ENCODE measurements at regions not wholly inside any gene's neighbourhood (a gene's known extent, or its start where the extent isn't known, plus 50 kb on each side); places are given as distances from the start of the nearest gene placed in this dataset.

DNA sequence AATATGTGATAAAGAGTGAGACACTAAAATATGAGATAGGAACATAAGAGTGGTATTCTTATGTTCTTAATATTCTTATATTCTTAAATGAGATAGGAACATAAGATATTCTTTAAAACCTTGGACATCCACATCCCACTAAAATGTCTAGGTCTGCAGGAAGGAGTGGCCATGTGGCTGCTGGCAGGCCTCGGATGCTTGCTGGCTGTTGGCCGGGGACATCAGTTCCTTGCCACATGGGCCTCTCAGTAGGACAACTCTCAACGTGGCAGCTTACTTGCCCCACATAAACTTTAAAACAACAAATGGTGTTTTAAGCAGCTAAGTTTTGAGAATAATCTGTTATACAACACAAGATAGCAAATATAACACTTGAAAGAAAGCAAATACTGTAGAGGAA, 240.1 kb downstream of the CASP12 start:
- no peak overlapping the region for H4K8ac ChIP-seq (ENCODE audit: extremely low read depth, insufficient read depth, low read length)
- ChIA-PET POLR2A (ENCODE audit: partially characterized antibody) (no interaction called here), CTCF (ENCODE audit: partially characterized antibody) (interaction anchor here (0.6 kb wide), 1 partner anchor 326 kb away, joined by 3 read pairs; no protein-coding TSS in a partner anchor)
- H3K4me1 ChIP-seq (replicated peaks in 1 of 4; ENCODE audit: control insufficient read depth in 3 of 4, insufficient read depth in 4 of 4, low read length in 3 of 4): no peaks in the 10 kb centered on the region
- no peak overlapping the region for H4K5ac ChIP-seq (ENCODE audit: insufficient read length, low read depth, low read length)
- no peak overlapping the region for H3K9ac ChIP-seq (replicated peaks in 1 of 4; ENCODE audit: extremely low read depth in 1 of 4, low read depth in 3 of 4, low read length in 3 of 4)
- H3K23me2 ChIP-seq (ENCODE audit: low read depth, low read length): no peaks in the 10 kb centered on the region
- H4K91ac ChIP-seq (replicated peaks; ENCODE audit: insufficient read length, low read length): no peak overlapping the region
- no peak overlapping the region for H3K18ac ChIP-seq (ENCODE audit: extremely low read depth, low read length)
- no peak overlapping the region for H3K4ac ChIP-seq (replicated peaks; ENCODE audit: insufficient read length, low read depth, low read length)
- no peak overlapping the region for H2AFZ ChIP-seq (ENCODE audit: low read length)
- no peak overlapping the region for H3K4me2 ChIP-seq (ENCODE audit: insufficient read depth in 1 of 2, low read depth in 2 of 2, low read length in 2 of 2)
- FAIRE-seq (no peak), DNase-seq (ENCODE audit: low read depth in 1 of 2, low spot score in 2 of 2) (no peak)
- no peaks in the 10 kb centered on the region for H3K79me1 ChIP-seq (ENCODE audit: low read depth, low read length)
- no peak overlapping the region for H2AK5ac ChIP-seq (ENCODE audit: low read depth, low read length)
- H3K36me3 ChIP-seq (ENCODE audit: control insufficient read depth in 2 of 4, insufficient read depth in 4 of 4, low read length in 3 of 4): no peaks in the 10 kb centered on the region
- no peak overlapping the region for H3K27ac ChIP-seq (ENCODE audit: low read depth, low read length)
- H3K56ac ChIP-seq (replicated peaks; ENCODE audit: insufficient read length, low read depth, low read length): no peak overlapping the region
- no peaks in the 10 kb centered on the region for H3K9me3 ChIP-seq (ENCODE audit: insufficient read depth in 2 of 2, low read depth in 1 of 2, low read length in 1 of 2)
- no peaks in the 10 kb centered on the region for H3K79me2 ChIP-seq (ENCODE audit: control insufficient read depth in 1 of 2, insufficient read depth in 2 of 2, low read length in 2 of 2)
- H3K23ac ChIP-seq (ENCODE audit: insufficient read length): no peak overlapping the region
- H3K14ac ChIP-seq (ENCODE audit: insufficient read length): no peak overlapping the region
- H2BK120ac ChIP-seq (replicated peaks; ENCODE audit: low read depth, low read length): no peak overlapping the region
- no peaks in the 10 kb centered on the region; a peak in 1 of 7 replicates for H3K27me3 ChIP-seq (replicated peaks in 1 of 4; ENCODE audit: control insufficient read depth in 3 of 4, extremely low read depth in 1 of 4, insufficient read depth in 3 of 4, low read length in 3 of 4)
- no peak overlapping the region for H2BK20ac ChIP-seq (ENCODE audit: low read length)
- H2BK5ac ChIP-seq (ENCODE audit: low read depth, low read length): no peak overlapping the region
- WGBS, 2 experiments (ENCODE audit: extremely low coverage in 1 of 2, insufficient coverage in 1 of 2, insufficient read length in 1 of 2, insufficient replicate concordance in 2 of 2, low coverage in 1 of 2, low lambda C conversion rate in 2 of 2, missing lambda C conversion rate in 1 of 2): 84% methylated on average over 3 of the region's 3 CpGs; no CpG with 5 or more reads in 1 of the 2 experiments
- no peak overlapping the region for H3K4me3 ChIP-seq (ENCODE audit: extremely low read depth in 1 of 4, insufficient read depth in 2 of 4, low read depth in 3 of 4, low read length in 4 of 4)
- no peak overlapping the region for H2BK12ac ChIP-seq (ENCODE audit: low read depth, low read length)
- H2BK15ac ChIP-seq (ENCODE audit: low read length): no peak overlapping the region
- no peaks in the 10 kb centered on the region for H4K20me1 ChIP-seq (replicated peaks in 1 of 2; ENCODE audit: control insufficient read depth in 1 of 2, insufficient read depth in 2 of 2, low read length in 2 of 2)
- TF ChIP-seq, protein P1, sequence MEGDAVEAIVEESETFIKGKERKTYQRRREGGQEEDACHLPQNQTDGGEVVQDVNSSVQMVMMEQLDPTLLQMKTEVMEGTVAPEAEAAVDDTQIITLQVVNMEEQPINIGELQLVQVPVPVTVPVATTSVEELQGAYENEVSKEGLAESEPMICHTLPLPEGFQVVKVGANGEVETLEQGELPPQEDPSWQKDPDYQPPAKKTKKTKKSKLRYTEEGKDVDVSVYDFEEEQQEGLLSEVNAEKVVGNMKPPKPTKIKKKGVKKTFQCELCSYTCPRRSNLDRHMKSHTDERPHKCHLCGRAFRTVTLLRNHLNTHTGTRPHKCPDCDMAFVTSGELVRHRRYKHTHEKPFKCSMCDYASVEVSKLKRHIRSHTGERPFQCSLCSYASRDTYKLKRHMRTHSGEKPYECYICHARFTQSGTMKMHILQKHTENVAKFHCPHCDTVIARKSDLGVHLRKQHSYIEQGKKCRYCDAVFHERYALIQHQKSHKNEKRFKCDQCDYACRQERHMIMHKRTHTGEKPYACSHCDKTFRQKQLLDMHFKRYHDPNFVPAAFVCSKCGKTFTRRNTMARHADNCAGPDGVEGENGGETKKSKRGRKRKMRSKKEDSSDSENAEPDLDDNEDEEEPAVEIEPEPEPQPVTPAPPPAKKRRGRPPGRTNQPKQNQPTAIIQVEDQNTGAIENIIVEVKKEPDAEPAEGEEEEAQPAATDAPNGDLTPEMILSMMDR (IDR thresholded peaks at IDR 0.05; ENCODE audit: control extremely low read depth in 1 of 3, insufficient read depth in 1 of 3, low read depth in 1 of 3, low read length in 3 of 3): no peak
- no peak for TF ChIP-seq SIN3A (conservative IDR thresholded peaks at IDR 0.05 in 1 of 2, IDR thresholded peaks at IDR 0.05 in 1 of 2; ENCODE audit: low read depth in 1 of 2, low read length in 2 of 2)
- no peak for TF ChIP-seq NANOG (IDR thresholded peaks at IDR 0.05; ENCODE audit: insufficient read depth, low read depth, low read length, poor library complexity, severe bottlenecking)
- no peak for TF ChIP-seq TCF12 (IDR thresholded peaks at IDR 0.05; ENCODE audit: low read depth, low read length)
- no peak for TF ChIP-seq SAP30 (IDR thresholded peaks at IDR 0.05; ENCODE audit: insufficient read depth, insufficient replicate concordance, low read length)
- no peak for TF ChIP-seq ASH2L (IDR thresholded peaks at IDR 0.05; ENCODE audit: low read length)
- no peak for TF ChIP-seq RBBP5 (IDR thresholded peaks at IDR 0.05; ENCODE audit: borderline replicate concordance, low read depth, low read length)
- no peak for TF ChIP-seq CBX5 (IDR thresholded peaks at IDR 0.05; ENCODE audit: low read depth, low read length)
- TF ChIP-seq RAD21 (IDR thresholded peaks at IDR 0.05 in 1 of 2, conservative IDR thresholded peaks at IDR 0.05 in 1 of 2; ENCODE audit: low read depth in 2 of 2, low read length in 2 of 2): no peak
- TF ChIP-seq POU5F1 (IDR thresholded peaks at IDR 0.05; ENCODE audit: low read depth, low read length): no peak
- TF ChIP-seq SRF (IDR thresholded peaks at IDR 0.05; ENCODE audit: low read depth, low read length): no peak
- no peak for TF ChIP-seq GTF2F1 (IDR thresholded peaks at IDR 0.05; ENCODE audit: borderline replicate concordance, low read depth, low read length)

Data from H1 (cell line).